ENCODE measurements at regions not wholly inside any gene's neighbourhood (a gene's known extent, or its start where the extent isn't known, plus 50 kb on each side); places are given as distances from the start of the nearest gene placed in this dataset.
"Not testable (repeated sequence)": the region's sequence is repeated elsewhere in the genome, so short reads cannot be mapped to it uniquely, and the experiment has no call there.

DNA sequence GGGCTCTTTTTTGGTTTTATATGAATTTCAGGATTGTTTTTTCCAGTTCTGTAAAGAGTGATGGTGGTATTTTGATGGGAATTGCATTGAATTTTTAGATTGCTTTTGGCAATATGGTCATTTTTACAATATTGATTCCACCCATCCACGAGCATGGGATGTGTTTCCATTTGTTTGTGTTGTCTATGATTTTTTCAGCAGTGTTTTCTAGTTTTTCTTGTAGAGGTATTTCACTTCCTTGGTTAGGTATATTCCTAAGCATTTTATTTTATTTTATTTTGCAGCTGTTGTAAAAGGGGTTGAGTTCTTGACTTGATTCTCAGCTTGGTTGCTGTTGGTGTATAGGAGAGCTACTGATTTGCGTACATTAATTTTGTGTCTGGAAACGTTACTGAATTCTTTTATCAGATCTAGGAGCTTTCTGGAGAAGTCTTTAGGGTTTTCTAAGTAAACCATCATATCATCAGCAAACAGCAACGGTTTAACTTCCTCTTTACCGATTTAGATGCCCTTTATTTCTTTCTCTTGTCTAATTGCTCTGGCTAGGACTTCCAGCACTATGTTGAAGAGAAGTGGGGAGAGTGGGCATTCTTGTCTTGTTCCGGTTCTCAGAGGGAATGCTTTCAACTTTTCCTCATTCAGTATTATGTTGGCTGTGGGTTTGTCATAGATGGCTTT lies 69.4 kb upstream of the GNG12 start:
- POLR2A ChIA-PET; CTCF ChIA-PET; H3K27me3 ChIP-seq (replicated peaks; ENCODE audit: control insufficient read depth, insufficient read depth, low read length); H3K27me3 Mint-ChIP-seq (ENCODE audit: insufficient read depth, unreplicated experiment); H3K36me3 Mint-ChIP-seq (ENCODE audit: insufficient read depth, unreplicated experiment); H3K4me3 Mint-ChIP-seq (ENCODE audit: unreplicated experiment); H3K36me3 ChIP-seq (ENCODE audit: control insufficient read depth, insufficient read depth, low read length); H3K4me1 Mint-ChIP-seq (ENCODE audit: low read depth, unreplicated experiment); DNase-seq; intact Hi-C loops (cut with micrococcal nuclease; ENCODE audit: unreplicated experiment); H3K27ac Mint-ChIP-seq (ENCODE audit: unreplicated experiment); BruUV-seq (replicated peaks); H3K4me3 ChIP-seq (ENCODE audit: low read depth, low read length); H3K9me3 ChIP-seq: not testable (repeated sequence)
- H3K4me1 ChIP-seq, result peaks cover 10% of the 10 kb centered on the region
- peaks cover 11% of the 10 kb centered on the region for H3K9me3 Mint-ChIP-seq (ENCODE audit: unreplicated experiment)

DNA sequence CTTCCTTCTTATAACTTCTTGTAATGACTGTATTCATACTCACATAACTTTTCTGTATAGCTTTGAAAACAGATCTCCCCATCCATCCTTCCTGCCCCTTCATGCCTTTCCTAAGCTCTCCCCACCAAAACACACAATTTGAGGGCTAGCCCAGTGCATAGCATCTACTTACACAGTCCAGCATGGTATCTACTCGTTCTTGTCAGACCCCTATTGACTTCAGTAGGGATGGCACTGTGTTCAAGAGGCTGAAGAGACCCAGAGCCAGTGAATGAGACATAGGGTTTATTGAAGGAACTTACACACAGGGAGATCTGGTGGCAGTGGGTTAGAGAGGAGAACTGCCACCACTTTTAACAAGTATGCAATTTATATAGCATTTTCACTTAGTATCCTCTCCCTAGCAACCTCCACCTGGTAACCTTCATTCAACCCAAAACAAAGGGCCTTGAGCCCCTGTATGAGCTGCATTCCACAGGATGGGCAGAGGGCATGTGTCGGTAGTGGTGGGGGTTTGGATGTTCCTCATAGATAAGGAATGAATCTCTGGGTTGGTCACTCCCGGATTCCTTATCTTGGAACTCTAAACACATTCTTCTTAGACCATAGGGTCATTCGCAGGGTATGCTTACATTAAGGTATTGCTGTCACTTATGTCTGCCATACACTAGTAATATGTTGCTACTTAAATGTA lies 64.9 kb upstream of the GNG12 start:
- H3K4me1 ChIP-seq, result peaks cover 20% of the 10 kb centered on the region
- no peaks in the 10 kb centered on the region for H3K27me3 ChIP-seq (replicated peaks; ENCODE audit: control insufficient read depth, insufficient read depth, low read length)
- Mint-ChIP-seq H3K36me3 (ENCODE audit: insufficient read depth, unreplicated experiment) (no peaks in the 10 kb centered on the region), H3K27ac (ENCODE audit: unreplicated experiment) (no peak overlapping the region), H3K4me1 (ENCODE audit: low read depth, unreplicated experiment) (peaks cover 18% of the 10 kb centered on the region), H3K9me3 (ENCODE audit: unreplicated experiment) (no peaks in the 10 kb centered on the region), H3K27me3 (ENCODE audit: insufficient read depth, unreplicated experiment) (no peaks in the 10 kb centered on the region), H3K4me3 (ENCODE audit: unreplicated experiment) (no peak overlapping the region)
- ChIA-PET POLR2A (no interaction called here), CTCF (no interaction called here)
- no peak overlapping the region for H3K4me3 ChIP-seq (ENCODE audit: low read depth, low read length)
- intact Hi-C loops (cut with micrococcal nuclease; ENCODE audit: unreplicated experiment), result no loop called here
- H3K36me3 ChIP-seq (ENCODE audit: control insufficient read depth, insufficient read depth, low read length), result no peaks in the 10 kb centered on the region
- DNase-seq, result peak in 1 of 2 experiments; percentile 32
- no TSS peak for BruUV-seq (replicated peaks)
- TF ChIP-seq CTCF (IDR thresholded peaks at IDR 0.05; ENCODE audit: insufficient read depth in 1 of 2, low read depth in 1 of 2, low read length in 1 of 2, severe bottlenecking in 1 of 2, unreplicated experiment in 1 of 2), result no peak
- no peaks in the 10 kb centered on the region for H3K9me3 ChIP-seq

DNA sequence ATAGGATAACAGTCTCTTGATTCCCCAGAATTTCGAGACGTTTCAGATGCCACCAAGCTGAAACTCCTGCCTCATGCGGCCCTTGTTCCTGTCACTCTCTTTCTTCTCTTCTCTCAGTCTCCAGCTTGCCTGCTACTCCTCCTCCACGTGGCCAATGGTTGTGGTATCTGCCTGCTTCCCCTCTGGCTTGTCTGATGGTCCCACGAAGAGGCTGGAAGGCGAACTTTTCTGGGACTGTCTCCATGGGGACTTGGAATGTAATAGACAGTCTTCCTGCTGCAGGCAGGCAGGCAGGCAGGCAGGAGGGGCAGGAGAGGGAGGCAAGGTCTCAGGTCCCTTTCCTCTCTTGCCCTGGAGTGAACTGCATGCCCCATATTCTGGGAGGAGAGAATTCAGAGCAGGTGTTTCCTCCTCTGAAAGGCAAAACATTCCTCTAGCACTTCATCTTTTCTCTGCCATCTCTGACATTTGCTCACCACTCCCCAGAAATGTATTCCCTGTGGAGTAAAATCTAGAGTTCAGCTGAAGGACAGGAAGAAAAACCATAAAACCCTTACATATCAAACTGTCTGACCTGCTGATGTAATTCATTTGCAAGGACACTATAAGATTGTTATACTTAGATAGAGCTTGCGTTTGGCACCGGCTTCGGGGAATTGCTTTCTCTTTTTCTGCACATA lies 64.1 kb upstream of the GNG12 start:
- TF ChIP-seq CTCF (IDR thresholded peaks at IDR 0.05; ENCODE audit: insufficient read depth in 1 of 2, low read depth in 1 of 2, low read length in 1 of 2, severe bottlenecking in 1 of 2, unreplicated experiment in 1 of 2), result no peak
- no peaks in the 10 kb centered on the region for H3K27me3 Mint-ChIP-seq (ENCODE audit: insufficient read depth, unreplicated experiment)
- H3K4me1 Mint-ChIP-seq (ENCODE audit: low read depth, unreplicated experiment), result peaks cover 18% of the 10 kb centered on the region
- H3K36me3 ChIP-seq (ENCODE audit: control insufficient read depth, insufficient read depth, low read length), result no peaks in the 10 kb centered on the region
- no TSS peak for BruUV-seq (replicated peaks)
- no peaks in the 10 kb centered on the region for H3K27me3 ChIP-seq (replicated peaks; ENCODE audit: control insufficient read depth, insufficient read depth, low read length)
- ChIA-PET POLR2A (no interaction called here), CTCF (no interaction called here)
- H3K9me3 ChIP-seq, result no peaks in the 10 kb centered on the region
- H3K4me1 ChIP-seq, result peaks cover 20% of the 10 kb centered on the region
- H3K4me3 Mint-ChIP-seq (ENCODE audit: unreplicated experiment), result no peak overlapping the region
- no peak overlapping the region for H3K4me3 ChIP-seq (ENCODE audit: low read depth, low read length)
- no peaks in the 10 kb centered on the region for H3K9me3 Mint-ChIP-seq (ENCODE audit: unreplicated experiment)
- peak overlapping the region; percentile 24 for H3K27ac Mint-ChIP-seq (ENCODE audit: unreplicated experiment)
- intact Hi-C loops (cut with micrococcal nuclease; ENCODE audit: unreplicated experiment), result no loop called here
- DNase-seq, result no peak
- no peaks in the 10 kb centered on the region for H3K36me3 Mint-ChIP-seq (ENCODE audit: insufficient read depth, unreplicated experiment)
